Stimulated activated CD8-positive, alpha-beta memory T cell treated with anti-CD3 and anti-CD28 coated beads, Interleukin-15, amount 100 ng/mL, for 4 hours (primary cell): ENCODE measurements at regions not wholly inside any gene's neighbourhood (a gene's known extent, or its start where the extent isn't known, plus 50 kb on each side); places are given as distances from the start of the nearest gene placed in this dataset.

ENCODE experiments used
- DNase-seq, 2 donors: peaks; one replicate each; pipeline ENCODE4 v3.0.0-alpha.2; 2020; ENCODE audit warnings: low read depth in 2 of 2

DNA sequence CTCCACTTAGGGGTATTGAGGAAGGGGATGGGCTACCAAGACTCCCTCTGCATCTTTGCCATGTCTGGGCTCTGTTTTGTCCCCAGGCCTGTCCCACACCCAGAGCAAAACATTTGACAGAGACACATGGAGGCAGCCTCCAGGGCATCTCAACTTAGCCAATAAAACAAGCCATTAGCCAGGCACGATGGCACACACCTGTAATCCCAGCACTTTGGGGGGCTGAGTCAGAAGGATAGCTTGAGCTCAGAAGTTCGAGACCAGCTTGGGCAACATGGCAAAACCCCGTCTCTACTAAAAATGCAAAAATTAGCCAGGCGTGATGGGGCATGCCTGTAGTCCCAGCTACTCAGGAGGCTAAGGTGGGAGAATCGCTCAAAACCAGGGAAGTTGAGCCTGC lies 120.3 kb upstream of the IPO9 start:
- DNase-seq: no peak

DNA sequence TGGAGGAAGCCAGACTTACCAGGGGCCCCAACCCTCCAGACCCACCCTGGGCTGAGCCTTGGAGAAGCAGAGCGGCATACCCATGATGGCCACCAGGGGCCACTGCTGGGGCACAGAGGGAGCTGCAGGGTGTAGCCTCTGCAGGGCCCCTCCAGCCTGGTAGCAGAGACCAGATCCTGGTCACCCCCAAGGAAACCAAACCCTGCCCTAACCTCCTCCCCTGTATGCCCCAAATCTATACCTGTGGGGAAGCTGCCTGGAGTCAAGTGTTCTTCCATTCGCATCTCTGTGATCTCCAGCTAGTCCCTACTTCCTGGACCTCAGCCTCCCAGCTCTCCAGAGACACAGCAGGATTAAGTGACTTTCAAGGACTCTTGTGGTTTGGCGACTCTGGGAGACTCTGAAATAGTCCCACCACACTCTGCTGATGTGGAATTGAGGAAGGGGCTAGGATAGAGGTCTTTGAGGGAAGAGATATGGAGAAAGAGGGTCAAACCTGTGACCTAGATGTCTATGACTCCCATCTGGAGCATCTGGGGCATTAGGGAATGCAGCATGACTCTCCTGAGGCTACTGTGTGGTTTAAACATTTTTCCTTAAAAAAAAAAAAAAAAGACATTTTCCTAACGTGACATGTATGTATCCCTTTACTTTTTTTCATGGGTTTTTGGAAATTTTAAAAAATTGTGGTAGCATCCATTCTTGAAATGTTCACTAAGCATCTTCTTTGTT lies 119.2 kb upstream of the IPO9 start:
- DNase-seq: peak in 1 of 2 donors; percentile 6

DNA sequence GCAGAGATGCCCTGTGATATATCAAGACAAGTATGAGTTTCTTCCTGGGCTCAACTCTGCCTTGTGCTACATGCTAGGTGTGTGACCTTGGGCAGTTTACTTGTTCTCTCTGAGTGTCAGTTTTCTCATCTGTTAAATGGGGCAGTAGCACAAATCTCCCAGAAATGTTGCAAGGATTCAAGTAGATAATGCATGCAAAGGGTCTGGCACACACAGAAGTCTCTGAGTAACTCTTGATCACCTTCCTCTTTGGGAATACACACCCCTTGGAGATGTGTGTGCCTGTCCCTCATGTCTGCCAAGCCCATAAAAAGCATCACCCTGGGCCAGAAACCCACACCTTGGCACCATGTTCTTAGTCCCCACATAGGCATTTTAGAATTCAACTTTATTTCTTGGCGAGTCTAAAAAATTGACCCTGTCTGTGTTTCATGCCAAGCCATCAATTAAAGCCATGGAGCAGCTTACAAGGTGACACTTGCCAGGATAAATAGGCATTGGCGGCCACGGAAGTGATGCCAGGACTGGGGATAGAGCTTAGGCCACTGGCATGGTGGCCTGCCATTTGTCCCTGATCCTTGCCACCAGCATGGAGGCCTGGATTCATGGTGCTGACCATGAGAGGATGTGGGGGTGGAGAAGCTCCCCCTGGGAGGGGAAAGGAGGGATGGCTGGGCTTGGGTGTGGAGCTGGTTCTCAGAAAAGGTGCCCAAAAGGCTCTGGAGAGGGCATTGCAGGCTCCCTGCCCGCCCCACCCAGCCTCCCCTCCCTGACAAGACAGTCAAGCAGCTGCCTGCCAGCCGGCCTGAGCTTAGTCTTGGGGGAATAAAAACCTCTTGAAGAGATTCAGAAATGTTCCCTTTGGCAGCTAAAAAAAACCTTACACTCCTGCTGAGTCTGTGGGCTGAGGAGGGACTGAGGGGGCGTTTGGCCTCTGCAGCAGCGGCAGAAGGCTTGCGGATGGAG lies 118.0 kb upstream of the IPO9 start:
- DNase-seq: no peak

DNA sequence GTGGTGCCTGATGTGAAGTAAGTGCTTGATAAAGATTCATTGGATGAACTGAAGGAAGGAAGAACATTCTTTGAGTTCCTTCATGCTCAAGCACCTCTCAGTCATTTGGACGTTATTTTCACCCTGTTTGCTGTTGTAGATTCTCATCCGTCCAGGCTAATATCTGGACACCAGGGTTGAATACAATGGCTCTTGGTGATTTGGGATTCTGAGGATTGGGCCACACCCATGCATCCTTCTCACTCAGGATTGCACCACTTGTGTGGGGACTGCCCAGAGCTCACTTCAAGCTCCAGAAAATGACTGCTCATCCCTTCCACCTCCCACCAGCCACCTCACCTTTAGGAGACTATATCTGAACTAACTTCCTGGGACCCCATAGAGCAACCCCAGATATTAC lies 117.1 kb upstream of the IPO9 start:
- no peak for DNase-seq

DNA sequence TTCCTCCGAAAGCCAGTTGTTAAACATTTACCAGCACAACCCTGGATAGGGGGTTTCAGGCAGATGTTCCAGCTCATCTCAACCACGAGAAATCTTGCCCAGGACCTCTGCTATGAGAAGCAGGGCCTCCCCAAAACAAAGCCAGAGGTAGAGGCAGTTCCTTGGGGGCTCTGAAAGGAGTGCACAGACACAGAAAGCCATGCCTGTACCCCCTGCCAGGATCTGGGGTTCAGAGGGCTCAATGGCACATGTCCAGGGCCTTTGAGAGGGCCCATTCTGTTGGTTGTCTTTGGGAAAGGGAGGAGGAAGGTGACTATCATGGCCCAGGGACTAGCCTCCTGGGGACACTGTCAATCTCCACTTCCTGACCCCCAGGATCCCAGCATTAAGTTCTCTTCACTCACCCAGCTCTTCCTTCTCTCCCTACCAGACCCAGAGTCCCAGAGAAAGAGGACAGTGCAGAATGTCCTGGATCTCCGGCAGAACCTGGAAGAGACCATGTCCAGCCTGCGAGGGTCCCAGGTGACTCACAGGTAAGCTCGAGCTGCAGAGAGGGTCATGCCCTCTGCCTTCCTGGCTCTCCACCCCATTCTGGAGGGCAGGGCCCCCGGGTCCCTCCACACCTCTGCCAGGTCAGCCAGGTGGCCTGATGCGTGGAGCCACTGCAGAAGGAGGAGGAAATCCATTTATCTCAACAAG lies 116.4 kb upstream of the IPO9 start:
- DNase-seq: no peak

DNA sequence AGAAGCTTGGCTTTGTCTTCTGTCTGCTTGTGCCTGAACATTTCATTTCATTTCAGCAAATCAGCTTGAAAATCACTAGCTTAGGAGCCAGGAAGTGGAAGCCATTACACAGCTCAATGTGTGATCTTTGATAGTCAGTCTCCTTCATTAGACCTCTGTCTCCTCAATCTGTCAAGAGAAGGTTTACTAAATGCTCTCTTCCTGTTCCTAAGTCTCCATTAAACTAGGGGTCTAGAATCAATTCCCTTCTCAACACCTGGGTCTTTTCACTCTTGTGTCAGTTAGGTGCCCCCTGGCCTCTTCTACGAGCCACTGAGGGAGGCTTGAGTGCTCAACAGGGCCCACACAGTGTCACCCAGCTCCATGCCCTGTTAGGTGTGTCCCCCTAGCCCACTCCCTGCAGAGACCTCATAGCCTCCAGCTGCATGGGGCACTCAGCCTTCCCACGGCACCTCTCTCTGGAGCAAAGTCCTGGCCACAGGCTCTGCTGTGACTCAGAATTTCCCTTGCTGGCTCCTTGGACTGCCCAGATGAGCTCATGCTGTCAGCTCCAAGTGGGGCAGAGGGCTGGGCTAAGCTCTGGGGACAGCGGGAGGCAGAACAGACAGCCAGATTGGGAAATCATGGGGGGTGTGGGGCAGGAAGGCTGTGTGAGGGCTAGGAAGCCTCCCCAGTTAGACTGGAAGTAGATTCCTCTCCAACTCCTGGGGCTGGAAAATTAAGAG lies 115.7 kb upstream of the IPO9 start:
- DNase-seq: no peak

DNA sequence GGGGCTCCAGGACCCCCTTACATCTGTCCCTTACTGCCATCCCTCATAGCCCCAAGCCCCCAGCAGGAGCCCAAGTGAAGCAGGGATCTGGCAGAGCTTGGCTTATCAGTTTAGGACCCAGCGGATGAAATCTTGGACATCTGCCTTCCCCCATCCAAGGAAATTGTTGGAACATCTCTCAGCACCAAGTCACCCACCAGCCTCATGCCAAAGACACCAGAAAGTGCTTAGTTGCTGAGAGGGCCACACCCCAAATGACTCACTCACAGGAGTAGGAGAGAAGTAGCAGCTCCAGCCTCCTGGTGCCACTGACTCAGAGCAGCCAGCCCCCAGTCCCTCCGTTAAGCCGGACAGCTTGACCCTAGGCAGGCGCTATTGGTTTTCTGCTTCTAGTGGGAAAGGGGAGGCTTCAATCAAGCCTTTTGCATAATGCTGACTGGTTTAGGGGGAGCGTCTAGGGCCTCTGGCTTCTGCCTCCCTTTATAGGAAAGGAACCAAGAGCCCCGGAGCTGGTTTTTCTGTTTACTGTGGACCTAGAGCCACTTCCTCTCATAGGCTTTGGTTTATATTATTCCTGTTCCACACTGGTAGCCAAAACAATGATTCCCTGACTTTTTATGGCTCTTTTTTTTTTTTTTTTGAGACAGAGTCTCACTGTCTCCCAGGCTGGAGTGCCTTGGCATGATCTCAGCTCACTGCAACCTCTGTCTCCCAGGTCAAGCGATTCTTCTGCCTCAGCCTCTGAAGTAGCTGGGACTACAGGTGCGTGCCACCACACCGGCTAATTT lies 114.2 kb upstream of the IPO9 start:
- no peak for DNase-seq

DNA sequence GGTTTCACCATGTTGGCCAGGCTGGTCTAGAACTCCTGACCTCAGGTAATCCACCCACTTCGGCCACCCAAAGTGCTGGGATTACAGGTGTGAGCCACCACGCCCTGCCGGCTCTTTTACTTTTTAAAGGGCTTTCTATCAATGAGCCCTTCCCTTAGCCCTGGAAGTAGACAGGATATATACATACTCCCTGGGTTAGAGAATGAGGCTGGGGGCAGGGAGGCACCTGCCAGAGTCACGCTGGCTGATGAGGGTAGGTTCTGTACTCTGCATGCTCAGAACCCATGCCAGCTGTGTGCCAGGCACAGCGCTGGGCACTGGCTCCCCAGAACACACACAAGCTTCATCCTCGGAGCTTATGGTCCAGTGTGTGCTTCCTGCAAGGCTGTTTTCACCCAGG lies 113.6 kb upstream of the IPO9 start:
- DNase-seq: no peak

DNA sequence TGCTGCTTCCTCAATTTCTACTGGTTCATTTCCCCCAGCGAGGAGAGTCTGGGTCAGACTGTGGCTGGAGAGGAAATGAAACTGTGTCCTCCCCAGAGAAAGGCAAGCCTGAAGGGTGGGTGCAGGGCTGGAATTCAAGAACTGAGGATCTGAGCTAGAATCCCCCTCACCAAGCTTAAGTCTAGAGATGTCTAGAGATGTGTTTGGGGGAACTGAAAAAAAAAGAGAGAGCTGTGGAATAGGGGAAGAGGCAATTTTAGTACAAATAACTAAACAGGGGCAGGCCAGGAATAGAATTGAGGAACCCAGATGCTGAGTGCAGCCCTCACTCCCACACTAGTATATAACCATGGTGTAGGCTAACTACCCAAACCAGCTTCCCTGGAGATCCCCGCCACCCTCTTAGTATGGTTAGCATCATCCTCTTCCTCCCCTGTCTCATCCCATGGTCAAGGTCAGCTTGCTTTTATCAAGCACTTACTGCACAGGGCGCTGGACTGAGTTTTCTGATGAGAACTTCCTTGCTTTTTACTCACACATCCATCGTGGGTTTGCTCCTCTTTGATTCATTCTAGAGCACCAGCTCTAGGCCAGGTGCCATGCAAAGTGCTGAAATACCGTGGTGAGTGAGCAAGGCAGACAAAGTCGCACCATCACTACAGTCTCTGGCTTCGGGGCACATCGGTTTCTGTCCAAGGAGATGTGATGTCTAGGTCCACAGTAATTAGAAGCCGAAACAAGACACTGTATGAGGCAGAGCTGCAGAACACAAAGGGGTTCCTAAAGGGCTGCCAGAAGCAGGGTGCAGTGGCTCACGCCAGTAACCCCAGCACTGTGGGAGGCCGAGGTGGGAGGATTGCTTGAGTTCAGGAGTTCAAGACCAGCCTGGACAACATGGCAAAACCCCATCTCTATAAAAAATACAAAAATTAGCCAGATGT lies 112.9 kb upstream of the IPO9 start:
- no peak for DNase-seq

DNA sequence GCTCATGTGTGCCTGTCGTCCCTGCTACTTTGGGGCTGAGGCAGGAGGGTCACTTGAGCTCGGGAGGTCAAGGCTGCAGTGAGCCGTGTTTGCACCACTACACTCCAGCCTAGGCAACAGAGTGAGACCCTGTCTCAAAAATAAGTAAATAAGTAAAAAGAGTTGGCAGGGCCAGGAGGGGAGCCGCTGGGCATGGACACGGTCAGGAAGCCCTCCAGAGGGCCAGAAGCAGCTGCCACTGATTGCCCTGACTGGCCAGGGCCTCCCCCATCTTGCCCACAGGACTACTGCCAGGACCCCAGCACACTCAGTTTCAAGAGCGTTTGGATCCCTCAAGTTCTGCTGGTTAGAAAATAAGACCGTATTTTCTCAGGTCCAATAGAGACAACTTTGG lies 112.2 kb upstream of the IPO9 start:
- DNase-seq: no peak

DNA sequence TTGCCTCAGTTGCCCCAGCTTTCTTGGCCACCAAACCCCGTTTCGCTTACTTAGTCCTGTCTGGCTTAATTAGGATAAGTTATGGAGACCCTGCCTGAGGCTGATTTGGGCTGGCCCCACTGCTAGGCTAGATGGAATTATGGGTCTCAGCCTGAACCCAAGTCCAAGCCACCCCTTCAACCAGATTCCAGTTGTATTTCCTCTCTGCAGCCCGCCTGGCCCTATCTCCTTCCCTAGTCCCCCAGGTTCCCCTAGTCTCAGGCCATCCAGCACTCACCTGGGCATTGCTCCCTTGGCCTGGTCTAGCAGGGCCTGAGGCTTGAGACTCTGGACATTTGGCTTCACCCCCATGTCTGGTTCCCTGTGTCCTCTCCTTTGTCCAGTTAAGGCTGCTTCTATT lies 111.7 kb upstream of the IPO9 start:
- DNase-seq: no peak

DNA sequence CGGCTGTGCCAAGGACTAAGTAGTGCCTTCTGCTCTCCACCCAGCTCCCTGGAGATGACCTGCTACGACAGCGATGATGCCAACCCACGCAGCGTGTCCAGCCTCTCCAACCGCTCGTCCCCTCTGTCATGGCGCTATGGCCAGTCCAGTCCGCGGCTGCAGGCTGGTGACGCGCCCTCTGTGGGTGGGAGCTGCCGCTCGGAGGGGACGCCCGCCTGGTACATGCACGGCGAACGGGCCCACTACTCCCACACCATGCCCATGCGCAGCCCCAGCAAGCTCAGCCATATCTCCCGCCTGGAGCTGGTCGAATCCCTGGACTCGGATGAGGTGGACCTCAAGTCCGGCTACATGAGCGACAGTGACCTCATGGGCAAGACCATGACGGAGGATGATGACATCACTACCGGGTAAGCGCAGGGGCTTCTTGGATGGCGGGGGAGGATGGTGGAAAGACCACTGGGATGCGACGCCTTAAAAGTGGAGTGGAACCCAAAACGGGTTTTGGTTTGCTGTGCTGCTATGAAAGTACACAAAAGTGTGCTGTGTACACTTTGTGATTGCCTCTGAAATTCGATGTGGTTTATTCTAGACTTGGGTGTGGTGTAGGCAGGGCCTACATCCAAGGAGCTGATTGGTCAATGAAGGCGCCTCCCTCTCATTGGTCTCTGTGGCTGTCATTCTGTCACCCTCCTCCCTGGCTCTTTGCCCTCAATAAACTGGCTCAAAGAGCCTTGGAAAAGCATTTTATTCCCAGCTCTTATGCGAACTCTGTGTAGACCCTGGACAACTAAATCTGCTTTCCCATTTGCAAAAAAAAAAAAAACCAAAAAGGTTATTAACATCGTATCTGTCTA lies 110.4 kb upstream of the IPO9 start:
- DNase-seq: no peak

DNA sequence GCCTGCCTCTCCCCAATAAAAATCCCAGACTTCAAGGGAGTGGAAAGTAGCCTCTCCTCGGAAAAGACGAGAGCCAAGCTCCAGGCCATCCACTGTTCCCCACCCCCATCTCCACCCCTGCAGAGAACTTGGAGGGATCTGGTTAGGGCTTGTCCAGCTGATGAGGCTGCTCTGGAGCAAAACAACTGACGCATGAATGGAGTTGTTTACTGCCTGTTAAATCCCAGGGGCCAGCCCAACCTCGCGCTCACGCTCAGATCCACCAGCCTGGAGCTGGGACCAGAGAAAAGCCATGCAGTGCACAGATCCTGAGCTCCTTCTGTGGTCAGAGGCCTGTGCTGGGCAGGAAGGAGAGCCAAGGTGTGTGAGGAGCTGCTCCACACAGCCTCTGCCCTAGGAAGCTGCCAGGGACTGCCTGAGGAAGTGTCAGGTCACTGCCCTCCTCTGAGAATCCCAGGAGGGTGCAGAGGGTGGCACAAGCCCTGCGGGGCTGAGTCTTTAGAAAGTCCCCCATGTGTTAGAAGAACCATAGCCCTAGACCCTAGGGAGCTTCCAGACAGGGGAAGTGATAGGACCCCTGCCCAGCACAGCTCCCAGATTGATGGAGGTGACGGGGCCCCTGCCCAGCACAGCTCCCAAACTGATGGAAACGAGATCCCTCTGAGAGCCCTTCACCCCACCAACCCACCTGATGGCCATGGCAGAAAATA lies 109.0 kb upstream of the IPO9 start:
- no peak for DNase-seq

DNA sequence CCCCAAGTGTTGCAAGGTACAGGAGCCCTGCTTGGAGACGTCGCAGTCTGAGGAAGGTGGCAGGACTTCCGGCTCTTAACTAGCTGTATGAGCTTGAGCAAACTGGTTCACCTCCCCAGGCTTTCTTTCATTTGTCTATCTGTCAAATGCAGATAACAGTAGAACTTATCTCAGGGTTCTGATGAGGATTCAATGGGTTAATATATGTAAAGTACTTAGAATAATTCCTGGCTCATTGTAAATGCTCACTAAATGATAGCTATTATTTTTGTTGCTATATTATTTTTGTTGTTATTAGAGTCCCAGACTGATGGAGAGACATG lies 108.5 kb upstream of the IPO9 start:
- DNase-seq: no peak

DNA sequence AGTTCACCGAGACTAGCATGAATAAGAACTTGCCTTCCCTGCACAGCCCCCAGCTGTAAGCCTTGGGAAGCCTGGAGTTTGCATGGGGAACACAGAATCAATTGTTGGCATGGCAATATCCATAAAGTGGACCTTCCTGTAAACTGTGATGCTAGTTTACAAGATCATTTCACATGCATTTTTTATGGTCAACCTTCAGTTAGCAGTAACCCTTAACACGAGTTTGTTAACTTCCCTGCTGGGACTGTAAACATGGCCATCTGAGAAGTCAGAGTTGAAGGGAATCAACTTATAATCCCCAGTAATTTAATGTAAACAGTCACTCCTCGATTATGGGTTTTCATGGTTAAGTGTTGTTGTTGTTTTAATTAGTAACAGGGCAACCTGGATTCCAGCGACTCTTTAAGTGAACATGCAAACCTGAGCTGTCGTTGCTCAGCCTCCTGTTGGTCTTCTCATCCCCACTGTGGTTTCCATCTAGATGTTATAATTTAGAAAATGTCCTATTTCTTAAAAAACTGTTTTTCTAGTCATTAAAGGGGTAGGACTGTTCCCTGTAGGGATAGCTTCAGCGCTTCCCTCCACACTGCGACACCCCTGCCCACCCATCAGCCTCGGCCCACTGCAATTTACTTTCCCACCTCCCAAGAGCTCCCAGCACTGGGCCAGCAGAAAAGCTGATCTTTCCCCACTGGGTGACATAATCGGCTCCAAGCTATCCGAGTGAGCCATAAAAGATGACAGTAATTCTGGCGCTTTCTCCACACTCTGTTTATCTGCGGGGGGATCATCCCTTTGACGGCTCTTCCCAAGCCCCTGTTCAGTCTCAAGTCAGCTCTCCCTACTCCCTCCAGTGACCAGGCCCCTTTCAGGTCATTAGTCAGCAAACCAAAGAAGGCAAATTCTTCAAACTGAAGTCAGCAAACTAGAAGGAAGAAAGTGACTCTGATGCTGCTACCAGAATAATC lies 107.6 kb upstream of the IPO9 start:
- no peak for DNase-seq

DNA sequence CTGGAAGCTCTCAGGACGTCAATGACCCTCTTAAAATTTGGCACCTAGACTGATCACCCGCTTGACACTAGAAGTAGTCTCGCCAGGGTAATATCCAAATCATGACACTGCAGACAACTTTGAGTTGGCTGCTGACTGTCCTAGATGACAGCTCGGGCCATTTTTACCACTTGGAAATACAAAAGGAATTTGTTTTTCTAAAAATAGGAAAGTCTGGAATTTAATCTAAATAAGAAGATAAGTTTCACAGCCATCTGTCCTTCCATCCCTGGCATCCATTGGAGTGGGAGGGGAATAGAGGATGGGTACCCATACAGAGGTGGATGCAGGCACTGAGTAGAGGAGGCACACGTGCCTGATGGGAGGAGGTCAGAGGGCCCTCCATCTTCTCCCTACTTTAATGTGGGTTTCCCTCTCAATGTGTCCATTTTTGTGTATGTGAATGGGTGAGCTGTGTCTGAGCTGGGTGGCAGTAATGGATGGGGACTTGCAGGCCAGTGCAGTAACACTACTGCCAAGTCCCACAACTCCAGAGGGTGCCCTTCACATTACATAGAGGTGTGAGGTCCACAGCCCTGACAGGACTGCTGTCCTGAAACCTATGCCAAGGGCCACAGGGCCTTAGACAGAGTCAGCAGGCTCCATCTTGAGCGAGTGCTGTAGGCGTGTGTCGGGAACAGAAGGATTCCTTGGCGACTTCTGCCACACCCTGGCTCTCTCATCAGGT lies 104.8 kb upstream of the IPO9 start:
- DNase-seq: no peak

DNA sequence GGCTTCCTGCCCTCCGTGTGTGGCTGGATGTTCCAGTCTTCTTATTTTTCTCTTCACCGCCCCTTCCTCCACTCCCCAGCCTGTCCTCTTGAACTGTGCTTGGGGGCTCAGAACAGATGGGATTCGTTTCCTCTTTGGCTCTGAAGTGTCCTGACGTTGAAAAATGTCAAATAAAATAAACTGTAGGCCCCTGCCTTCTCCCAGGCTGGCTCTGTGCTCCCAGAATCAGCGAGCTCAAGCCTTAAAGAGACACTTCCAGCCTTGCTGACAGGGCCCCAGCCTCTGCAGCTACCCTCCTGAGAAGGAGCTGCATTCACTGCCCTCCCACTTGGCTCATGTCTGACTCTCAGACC lies 104.2 kb upstream of the IPO9 start:
- DNase-seq: no peak
